GM18502 (cell line): ENCODE measurements at regions not wholly inside any gene's neighbourhood (a gene's known extent, or its start where the extent isn't known, plus 50 kb on each side); places are given as distances from the start of the nearest gene placed in this dataset.

Source experiments
- ATAC-seq: cut with Tn5 transposase; IDR thresholded peaks from one replicate; pipeline ENCODE4 v1.9.1; 2021; ENCODE audit warnings: mild to moderate bottlenecking; ENCODE audit not compliant: unreplicated experiment, poor library complexity

DNA sequence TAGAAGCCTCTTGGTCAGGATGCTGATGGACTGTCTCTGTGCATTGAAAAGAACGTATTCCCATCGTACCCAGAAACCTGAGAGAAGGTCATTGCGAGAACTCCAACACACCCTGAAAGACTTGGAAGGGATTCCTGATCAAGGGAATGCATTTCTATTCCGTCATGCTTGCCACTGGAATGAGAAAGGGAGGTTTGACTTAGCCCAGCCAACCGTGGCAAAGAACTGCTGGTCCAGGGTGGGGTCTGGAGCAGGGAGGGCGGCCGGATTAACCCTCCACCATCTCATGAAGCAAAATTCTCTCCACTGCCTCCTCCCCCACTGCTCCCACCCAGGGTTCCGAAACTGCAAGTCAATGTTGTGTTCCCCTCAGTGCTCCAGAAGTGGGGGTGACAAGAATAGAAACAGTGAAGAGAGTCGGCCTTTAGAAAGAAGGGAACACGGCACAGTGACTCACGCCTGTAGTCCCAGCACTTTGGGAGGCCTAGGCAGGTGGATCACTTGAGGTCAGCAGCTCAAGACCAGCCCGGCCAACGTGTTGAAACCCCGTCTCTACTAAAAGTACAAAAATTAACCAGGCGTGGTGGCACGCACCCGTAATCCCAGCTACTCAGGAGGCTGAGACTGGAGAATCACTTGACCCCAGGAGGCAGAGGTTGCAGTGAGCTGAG lies 137.5 kb upstream of the MGMT start:
- ATAC-seq: no peak

DNA sequence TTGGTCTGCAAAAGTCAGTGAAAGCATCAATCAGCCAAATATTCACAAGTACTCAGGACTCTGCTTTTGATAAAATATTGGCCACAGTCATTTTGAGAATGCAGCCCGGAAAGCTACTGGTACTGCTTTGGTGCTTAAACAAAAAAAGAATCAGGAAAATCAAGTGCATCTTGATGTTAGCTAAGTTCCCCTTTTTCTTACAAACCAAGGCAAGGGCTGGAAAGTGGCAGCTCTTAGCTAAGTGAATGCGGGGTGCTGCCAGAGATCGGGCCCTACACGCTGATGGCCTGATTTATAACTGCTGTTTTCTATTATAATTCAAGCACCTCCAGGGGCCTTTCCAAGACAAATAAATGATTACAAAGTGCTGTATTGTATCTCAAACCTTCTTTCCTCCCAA lies 136.8 kb upstream of the MGMT start:
- ATAC-seq: no peak

DNA sequence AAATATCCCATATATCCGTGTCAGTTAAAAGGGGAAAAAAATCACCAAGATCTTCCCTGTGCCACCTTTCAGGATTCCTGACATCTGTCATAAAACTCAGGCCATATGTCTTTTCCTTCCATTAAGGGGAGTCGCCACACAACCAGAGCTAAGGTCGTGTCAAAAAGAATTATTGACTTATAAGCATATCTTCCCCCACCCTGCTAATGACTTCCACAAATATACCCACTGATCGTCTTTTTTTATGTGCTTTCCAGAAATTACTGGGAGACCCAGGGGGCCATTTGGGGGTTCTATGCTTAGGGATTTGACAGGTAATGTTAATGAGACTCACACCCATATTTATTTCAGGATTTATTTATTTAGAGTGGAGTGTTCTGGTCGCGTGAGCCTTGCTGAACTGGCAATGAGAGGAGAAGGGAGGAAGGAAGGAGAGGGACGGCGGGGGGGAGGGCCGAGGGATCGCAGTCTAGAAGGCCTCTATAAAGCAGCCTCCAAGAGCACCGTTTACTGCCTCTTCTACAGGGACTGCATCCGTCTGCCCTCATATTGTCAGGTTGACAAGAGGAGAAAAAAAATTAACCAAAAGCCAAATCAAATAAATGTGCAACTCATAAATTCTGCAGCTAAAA lies 135.7 kb upstream of the MGMT start:
- no peak for ATAC-seq

DNA sequence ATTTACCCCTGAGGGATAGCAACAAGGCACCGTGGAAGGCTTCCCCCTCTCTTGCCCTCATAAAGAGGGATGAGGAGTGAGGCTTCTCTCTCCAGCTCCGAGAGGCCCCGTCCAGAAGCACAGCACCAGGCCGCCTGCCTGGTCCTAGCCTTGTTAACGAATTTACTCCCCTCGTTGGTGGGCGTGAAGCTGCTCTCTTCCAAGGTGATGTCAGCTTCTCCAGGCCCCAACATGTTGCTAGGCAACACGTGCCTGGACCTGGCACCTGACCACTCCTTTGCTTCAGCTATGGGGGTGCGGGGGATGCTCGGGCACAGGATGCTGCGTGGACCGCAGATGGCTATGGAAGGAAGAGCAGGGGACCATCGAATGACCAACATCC lies 135.2 kb upstream of the MGMT start:
- ATAC-seq: no peak

DNA sequence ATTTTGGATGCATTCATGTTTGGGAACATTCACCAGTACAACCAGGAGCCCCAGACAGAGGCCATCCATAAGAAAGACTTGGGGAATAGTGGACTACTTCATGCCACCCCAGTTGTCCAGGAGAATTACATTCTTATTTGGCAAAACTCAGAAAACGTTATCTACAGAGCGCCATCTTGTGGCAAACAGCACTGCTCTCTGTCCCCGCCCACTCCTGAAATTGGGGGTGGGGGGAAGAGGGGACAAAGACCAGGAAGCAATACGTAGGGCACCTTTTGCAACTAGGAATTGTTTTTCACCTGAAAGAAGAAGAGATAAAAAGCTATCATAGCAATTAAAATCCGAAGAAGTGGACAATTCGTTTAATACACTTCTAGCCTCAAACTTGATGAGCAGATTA lies 134.6 kb upstream of the MGMT start:
- no peak for ATAC-seq

DNA sequence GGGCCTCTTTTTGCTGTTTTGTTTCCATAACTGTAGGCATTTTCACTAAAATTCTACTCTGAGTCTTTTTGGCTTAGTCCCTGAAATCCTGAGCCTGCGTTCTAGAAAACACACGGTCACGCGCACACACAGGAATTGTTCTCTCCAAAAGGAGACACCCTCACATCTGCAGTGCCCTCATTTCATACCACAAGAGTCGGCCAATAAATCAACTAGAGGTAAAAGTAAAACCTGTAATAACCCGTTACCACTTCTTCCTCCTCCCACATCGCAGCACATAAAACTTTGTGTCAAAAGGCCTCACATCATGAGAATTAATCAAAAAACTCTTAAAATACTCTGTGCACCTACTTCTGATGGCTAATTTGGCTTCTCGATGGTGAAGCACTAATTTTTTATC lies 133.3 kb upstream of the MGMT start:
- ATAC-seq: no peak

DNA sequence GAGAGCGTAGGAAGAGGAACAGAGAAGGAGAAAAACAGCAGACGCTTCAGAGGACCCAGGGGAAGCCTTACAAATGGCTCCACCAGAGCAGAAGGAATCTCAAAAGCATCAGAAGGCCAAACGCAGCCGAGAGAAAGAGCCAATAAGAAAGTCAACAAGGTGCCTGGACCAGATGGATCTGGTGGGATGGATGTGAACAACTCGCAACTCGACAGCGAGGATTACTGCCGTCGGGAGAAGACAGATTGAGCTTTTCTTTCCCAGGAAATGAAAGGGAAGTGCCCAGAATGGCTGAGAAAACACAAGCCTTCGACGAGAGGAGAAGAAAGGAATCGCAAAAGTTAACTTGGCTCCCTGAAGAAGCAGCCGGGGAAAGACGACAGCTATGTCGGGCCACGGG lies 132.8 kb upstream of the MGMT start:
- ATAC-seq: no peak

DNA sequence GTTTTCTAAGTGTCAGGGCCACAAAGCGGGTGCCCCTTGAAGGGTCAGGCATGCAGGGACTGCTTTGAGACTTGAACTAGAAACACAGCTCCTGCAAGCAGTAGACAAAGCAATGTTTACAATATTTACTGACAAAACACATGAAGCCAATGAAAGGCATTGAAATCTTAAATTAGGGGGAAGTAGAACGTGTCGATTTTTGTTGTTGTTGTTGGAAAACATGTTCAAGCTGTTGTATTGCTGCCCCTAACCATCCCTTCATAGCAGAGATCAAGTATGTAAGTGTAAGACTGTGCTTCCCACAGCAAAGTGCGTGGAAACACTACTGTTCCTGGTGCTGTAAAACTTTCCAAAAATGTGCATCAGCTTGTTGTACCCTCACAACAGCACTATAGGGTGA lies 131.6 kb upstream of the MGMT start:
- ATAC-seq: no peak

DNA sequence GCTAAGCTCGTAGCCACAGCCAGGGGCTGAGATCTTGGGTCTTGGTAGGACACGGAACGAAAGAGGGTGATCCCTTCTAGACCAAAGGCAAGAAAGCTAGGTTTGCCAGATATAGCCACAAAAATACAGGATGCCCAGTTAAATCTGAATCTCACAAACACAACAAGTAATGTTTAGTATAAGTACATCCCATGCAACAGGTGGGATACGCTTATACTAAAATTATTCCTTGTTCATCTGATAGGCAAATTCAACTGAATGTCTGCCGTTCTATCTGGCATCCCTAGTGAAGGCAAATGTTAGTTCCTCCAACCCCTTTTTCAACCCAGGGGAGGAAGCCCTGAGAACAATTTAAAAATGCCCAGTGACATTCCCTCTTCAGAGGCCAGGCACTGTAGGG lies 131.1 kb upstream of the MGMT start:
- no peak for ATAC-seq

DNA sequence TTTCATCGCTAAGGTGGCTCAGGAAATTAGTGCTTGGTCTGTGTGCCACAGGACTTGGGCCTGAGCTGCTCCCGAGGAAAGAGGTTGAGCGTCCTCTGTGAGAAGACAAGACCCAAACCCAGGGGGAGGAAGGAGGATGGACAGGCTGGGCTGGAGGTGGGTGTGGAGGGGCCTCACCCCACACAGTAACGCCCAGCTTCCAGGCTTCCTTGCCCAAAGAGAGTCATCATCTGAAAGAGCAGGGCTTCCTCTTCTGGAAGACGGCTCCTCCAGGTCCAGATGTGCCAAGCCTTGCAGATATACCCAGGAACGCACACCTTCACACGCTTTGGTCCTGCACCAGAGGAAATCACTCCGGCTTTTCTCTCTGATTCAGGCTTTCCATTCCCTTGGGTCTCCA lies 127.8 kb upstream of the MGMT start:
- no peak for ATAC-seq

DNA sequence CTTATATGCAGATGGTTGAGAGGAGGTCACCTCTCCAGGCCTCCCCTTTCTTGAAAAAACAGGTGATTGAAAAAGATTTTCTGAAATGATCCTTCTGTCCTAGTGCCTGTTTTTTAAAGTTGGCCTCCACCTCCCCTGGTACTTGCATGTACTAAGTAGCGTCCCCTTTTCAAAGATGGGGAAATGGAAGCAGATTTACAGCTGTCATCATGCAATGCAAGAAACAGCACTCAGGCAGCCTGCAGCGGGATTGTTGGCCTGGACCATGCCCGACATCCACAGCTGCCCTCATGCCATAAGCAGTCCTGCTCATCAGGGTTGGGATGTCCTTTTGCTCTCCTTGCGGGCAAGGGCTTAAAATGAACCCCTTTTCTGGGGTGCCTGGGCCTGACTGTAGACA lies 127.2 kb upstream of the MGMT start:
- ATAC-seq: no peak

DNA sequence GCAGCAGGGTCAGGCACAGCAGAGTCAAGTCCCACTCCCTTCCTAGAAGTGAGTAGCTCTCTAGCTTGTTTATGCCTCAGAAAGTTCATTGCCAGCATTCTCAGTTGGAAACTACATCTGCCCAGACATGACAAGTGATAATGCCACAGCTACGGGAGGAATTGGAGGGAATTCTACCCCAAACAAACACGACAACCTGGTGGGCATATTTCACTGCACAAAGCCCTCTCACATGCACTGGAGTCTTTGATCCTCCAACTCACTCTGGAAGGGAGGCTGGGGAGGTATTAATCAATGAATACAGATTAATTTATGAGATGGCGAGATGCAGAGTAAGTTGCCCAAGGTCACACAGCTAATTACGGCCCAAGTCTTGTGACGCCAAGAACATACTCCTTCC lies 126.0 kb upstream of the MGMT start:
- no peak for ATAC-seq

DNA sequence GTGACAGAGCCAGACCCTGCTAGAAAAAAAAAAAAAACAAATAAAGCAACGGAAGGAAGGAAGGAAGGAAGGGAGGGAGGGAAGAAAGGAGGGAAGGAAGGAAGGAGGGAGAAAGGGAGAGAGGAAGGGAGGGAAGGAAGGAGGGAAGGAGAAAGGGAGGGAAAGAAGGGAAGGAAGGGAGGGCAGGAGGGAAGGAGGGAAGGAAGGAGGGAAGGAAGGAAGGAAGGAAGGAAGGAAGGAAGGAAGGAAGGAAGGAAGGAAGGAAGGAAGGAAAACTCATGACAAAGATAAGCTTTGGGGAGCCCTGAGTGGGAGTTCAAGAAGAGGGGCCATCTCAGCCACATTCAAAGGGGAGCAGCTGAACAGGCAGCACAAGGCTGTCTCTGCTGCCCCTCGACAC lies 124.7 kb upstream of the MGMT start:
- no peak for ATAC-seq

DNA sequence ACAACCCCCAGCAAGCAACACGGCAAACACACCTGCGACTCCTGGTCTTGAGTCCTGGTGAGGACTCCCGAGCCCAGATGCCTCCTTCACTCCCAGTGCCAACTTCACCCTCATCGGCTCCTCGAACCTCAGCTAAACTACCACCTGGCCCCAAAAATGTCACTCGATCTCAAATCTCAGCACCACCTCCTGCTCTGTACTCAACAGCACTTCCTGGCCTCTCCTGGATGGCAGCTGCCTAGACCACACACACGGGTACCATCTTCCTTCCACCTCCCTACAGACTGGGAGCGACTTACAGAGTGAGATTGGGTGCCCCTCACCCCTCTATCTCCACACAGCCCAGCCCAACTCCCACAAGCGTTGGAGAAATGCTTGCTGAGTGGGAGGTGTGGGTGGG lies 123.9 kb upstream of the MGMT start:
- ATAC-seq: no peak

DNA sequence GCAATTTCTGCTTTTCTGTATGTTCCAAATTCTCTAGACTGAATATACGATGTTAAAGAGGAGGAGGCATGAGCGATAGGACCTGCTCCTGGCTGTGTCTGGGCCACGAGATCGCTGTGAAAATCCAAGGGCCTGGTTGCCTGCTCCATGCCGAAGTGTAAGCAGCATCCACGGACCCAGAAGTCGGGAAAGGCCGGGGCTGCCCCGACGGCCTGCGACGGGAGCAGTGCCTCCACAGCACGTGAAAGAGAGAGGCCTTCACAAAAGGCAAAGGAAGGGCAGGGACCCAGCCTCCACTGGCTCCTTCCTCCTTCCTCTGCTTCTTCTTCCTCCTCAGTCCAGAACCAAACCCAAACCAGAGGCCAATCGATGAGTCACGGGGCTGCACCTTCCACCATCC lies 122.9 kb upstream of the MGMT start:
- ATAC-seq: no peak

DNA sequence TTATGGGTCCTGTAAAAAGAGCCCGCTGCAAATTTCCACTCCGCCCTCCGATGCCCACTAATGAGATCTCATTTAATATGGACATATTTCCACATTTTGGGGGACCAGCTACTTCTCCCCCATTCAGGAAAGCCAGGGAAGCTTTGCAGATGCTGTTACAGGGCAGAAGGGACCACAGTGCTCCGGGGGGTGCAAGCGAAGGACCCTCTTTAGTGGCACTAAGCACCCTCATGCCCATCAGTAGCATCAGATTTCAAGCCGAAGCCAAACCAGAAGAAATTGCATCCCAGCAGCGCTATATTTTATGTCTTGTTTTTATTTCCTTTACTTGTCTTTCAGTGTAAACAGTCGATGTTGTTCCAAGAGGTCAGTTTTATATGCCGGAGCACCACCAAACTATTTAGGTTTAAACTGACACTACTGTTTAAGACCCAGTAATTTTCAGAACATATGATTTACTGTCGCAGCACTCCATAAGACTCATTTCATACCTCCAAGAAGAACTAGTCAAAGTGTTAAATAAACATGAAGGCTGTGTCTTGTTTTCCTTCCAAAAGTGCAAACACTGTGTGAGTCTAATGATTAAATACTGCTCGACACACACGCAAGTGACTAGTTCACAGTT lies 122.2 kb upstream of the MGMT start:
- ATAC-seq: no peak

DNA sequence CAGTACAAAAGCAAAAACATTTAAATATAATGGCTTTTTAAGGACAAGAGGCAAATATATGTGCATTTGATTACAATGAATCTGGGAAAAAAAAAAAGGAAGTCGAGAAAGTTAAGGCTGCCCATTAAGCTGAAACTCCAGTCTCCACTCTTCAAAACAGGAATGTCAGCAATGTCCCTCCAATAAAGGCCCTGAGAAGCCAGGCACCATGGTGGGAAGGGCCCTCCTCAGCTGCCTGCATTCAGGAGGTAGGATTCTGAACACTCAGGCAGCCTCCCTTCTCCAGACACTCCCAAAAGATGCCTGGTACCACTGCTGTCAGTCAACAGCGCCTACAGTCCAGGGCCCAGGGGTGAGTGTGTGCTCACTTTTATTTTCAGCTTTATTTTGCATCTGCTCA lies 121.3 kb upstream of the MGMT start:
- ATAC-seq: no peak

DNA sequence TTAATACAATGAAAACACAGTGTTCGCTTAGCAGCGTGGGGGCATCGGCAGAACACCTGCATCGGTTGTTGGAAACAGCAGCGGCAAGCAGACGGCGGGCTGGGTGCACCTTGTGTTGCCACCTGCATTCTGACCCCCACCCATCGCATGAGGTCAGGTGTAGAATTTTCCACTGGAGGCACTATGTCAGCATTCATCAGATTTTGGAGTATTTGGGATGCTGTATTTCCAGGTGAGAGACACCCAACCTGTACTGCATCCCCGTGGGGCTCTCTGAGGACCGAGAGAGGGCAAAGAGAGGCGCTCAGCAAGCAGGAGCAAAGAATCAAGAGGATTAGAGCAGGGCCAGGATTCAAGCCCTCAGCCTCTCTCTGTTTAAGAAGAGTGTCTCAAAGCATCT lies 116.4 kb upstream of the MGMT start:
- no peak for ATAC-seq

DNA sequence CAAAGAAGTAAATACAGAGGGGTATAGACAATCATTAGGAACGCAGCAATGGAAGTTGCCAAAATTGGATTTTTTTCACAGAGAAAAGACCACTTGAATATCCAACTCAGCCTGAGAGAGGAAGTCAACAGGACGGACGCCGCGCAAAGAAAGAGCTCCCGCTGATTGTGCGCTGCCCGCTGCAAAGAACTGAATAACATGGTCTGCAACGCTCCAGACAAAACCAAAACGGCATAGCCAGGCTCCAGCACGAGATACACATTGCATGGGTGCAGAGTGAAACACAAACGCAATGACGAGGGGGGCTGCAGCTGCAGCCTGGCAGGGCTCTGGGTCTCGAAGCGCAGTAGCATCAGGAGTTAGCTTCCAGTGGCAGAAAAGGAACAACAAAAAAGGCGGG lies 113.9 kb upstream of the MGMT start:
- no peak for ATAC-seq

DNA sequence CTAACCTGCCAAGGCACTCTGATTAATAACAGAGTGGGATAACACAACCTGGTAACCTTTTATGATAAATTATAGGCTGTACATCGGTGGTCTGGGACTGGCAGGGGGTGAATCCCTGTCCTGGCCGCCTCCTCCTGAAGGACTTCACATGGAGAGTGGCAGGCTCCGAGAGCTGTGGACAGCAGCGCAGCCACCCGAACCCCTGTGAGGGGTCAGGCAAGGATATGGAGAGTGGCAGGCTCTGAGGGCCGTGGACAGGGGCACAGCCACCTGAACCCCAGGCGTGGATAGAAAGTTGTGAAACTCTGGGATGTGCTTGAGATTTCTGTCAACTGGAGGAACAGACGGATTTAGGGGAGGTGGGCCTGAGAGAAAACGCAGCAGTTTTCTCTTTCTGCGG lies 107.0 kb upstream of the MGMT start:
- ATAC-seq: no peak

DNA sequence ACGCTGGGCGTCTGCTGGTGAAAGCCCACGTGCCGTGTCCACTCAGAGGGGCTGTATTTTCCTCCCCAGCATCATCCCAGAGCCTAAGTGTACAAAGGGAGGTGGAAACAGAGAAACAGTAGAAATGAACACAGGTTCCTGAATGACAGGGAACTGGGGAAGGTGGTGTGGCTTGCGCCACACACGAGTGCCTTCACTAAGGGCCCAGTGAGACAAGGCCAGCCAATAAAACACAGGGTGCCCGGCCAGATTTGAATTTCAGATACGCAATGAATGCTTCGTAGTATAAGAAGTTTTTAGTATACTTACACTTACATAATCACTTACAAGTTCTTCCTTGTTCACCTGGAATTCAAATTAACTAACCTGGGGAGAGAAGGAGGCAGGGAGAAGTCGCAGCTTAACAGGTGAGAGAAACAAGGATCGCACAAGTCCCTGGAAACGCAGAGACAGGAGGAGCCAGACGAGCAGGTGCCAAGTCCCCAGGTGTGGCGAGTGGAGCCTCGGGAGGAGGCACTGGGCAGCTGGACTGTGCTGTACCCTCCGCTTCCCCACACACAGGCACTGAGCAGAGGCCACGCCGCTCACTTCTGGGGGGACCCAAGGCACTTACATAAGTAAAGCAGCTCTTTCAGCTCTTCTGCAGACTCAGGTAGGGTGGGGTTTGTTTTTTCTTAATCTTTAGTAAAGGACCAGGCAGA lies 105.2 kb upstream of the MGMT start:
- no peak for ATAC-seq

DNA sequence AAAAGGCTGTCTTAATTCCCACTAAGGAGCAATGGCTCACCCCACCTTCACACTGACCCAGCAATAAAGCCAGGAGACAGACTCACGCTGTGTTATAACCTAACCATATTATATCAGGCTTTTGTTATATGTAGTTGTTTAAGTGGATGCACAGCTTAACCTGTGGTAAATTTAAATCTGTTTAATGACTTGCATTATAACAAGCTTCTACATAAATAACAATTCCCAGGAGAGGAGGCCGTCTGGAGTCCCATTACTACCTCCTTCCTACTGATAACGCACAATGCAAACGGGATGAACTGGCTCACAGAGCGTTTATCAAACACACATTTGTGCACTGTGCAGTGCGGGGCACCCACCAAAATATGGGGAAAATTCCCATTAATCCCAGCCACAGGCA lies 102.1 kb upstream of the MGMT start:
- ATAC-seq: no peak
